T-helper 2 cell treated with Interferon-gamma antibody and Interleukin-4, amounts not matched to agents 100 ng/mL and 5 ng/mL, for 36 hours (primary cell): ENCODE measurements at regions not wholly inside any gene's neighbourhood (a gene's known extent, or its start where the extent isn't known, plus 50 kb on each side); places are given as distances from the start of the nearest gene placed in this dataset.

ENCODE experiments used
- intact Hi-C: fragments of 100-400 bp; cut with micrococcal nuclease; formaldehyde crosslinking; loops from one replicate; pipeline ENCODE4 v1.15.1; 2023

DNA sequence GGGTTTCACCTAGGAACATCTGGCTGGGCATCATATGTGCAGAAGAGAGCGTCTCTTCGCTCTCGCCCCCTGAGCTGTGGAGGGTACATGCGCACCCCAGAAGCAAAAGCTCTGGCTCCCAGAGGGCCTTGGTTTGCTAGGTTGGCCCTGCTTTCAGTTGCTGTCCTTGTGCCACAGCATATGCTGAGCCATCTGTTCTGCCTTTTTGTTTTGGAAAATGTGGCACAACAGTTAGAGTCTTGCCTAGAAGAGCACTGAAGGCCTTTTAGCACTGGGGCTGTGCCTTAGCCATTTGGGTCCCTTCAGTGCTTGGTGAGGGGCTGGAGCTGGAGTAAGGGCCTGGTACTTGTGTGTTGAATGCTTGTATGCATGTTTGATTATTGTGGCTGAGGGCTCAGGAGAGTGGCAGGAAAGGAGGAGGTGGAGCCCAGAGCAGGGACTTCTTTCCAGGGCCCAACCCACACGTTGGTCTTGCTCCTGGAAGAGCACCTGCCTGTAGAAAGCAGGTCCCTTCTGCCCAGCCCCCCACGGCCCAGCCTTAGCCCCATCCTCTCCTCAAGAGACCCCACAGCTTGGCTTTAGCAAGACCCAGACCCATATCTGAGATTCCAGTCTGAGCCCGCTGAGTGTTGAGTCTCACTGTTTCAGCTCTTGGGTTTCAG lies 113.7 kb downstream of the SLC25A47 start:
- intact Hi-C loops, result no loop called here

DNA sequence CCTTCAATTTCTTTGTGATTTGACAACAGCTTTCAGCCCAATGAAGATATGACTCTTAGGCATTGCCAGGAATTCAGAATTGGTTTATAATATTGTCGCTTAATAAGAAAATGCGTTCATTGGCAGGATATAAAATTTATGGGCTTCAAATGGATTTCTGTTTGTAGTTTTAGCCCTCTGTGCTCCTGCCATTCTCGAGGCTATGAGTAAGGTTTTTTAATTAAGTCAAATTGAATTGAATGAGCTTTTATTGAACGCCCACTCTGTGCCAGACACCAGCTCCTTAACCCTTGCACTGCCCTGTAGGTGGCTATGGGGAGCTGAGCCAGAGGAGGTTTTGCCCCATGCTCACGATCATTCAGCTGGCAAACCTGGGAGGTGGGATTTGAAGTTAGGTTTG lies 115.1 kb downstream of the SLC25A47 start:
- intact Hi-C loops, result no loop called here

DNA sequence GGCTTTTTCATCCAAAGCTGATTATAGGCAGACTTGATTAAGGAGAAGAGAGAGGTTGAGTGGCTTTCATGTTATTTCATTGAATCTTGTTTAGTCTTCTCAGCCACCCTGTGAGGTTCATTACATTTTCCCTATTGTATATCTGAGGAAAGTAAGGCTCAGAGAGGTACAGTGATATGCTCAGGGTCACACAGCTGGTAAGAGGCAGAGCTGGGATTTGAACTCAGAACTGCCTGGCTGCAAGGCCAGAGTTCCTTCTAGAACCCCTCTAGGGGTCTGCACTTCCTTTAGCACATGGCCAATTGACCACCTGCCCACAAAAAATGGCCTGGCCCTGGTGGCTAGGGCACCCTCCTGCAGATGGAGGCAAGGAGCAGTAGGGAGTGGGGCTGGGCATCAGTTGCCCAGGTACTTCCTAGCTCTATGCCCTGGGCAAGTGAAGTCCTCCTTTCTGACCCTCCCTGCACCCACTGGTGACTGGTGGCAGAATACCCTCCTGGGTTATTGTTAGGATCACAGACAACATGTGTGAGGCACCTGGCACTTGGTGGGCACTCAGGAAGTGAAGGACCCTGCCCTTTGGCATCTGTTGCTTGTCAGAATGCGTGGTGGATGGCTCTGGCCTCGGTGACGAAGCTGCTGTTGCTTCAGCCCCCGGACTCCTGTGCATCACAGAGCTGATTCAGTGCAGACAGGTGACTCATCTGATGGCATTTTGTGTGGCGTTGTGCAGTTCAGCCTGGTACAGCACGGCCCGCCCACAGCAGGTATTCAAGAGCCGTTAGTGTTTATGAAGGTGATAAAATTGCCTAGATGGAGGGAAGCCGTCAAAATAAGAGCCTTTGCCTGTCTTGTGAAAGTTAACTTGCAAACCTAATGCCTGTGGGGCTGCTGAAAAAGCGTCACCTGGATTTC lies 115.8 kb downstream of the SLC25A47 start:
- intact Hi-C loops, result no loop called here

DNA sequence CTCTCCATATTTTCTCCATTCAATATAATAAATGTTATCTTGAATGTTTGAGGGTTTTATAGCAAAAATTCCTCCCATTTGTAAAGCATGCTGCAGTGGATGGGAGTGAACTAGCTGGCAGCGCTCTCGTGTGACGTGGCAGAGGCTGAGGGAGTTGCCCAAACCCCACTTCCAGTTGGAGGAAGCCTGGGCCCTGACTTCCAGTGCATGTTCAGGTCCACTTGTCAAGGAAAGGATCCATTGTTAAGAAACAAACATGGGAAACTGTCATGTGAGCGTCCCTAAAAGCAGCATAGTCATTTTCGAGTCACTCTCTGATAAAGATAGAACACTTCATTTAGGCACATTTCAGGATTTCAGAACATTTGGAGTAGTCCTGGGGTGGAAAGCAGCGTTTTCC lies 116.6 kb downstream of the SLC25A47 start:
- intact Hi-C loops, result loop anchor here (2.0 kb wide), 2 partner anchors 205 to 213 kb away; no protein-coding TSS in a partner anchor

DNA sequence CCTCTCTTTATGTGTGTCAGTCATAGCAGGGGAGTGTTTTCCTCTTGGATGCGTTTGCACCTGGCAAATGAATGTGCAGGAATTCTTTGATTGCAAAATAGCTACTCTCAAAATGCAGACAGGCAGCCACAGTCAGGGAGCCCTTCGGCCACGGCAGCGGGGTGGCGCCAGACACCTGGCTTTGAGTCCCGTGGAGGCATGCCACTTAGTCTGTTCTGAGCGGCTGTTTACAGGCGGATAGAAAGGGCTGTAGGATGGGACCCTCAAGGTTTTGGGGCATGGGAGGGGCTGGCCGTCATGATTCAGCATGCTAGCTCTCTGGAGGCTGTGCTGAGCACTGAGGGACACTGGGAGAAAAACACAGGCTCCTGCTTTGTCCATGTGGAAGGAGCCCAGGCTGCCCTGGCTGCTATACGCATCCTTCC lies 117.1 kb downstream of the SLC25A47 start:
- intact Hi-C loops, result loop anchor here (2.0 kb wide), 2 partner anchors 205 to 213 kb away; no protein-coding TSS in a partner anchor

DNA sequence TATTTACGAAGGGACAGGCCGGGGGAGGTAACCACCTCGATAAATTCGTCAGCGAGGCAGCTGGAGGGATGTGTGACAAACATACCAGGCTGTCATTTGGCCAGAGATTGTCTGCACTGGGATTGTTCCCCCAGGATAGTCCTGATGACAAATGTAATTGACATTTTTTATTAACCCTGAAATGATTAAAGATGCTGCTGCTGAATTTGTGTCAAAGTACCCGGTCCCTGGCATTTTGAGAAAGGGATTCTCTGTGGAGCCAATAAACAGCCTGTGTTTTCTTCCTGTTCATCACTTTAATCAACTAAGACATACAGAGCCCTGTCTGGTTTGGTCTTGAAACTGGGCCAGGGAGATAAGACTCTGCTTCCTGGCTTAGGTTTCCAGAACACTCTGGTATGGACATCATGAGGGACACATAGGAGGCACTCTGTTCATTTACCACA lies 117.6 kb downstream of the SLC25A47 start:
- intact Hi-C loops, result loop anchor here (2.0 kb wide), 2 partner anchors 204 to 212 kb away; no protein-coding TSS in a partner anchor

DNA sequence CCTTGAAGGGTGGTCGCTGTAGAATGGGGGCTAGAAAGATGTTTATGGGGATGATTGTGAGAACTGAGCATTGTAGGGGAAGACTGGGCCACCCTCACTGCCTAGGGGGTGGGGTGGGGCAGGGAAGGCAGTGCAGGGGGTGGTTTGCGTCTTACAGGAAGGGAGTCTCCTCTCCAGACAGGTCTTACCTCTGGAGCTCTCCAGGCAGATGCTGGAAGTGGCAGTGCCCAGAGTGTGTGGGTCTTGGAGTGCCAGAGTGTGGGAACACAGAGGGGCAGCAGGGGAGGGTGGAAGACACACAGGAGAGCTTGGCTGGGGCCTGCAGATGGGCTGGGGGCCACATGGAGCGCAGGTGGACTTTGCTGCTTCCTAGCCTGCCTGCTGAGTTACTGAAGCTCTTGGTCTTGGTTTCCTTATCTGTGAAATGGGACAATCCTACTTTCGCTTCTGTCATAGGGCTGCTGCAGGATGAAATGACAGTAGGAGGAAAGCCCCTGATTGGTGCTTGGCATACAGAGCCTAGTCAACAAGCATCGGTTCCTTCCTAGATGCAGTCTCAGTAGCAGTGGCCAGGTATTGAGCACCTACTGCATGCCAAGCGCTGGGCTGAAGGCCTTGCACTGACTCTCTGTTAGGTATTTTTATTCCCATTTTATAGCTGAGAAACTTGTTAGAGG lies 118.3 kb downstream of the SLC25A47 start:
- intact Hi-C loops, result loop anchor here (2.0 kb wide), 2 partner anchors 203 to 211 kb away; no protein-coding TSS in a partner anchor

DNA sequence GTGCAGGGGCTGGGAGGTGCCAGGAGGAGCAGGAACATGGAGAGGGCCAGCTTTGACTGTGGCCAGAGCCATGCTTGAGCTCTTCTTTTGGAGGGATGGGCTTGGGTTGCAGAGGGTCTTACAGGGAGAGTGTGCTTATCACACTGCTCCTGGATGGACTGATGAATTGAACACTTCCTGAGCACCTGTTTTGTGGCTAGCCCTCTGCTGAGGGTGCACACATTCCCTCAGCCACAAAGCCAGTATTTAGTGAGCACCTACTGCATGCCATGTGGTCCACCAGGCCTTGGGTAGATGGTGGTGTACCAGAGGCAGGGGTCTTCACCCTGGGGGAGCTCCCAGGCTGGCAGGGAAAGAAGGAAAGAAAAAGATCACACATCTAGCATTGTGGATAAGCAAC lies 118.9 kb downstream of the SLC25A47 start:
- intact Hi-C loops, result no loop called here

DNA sequence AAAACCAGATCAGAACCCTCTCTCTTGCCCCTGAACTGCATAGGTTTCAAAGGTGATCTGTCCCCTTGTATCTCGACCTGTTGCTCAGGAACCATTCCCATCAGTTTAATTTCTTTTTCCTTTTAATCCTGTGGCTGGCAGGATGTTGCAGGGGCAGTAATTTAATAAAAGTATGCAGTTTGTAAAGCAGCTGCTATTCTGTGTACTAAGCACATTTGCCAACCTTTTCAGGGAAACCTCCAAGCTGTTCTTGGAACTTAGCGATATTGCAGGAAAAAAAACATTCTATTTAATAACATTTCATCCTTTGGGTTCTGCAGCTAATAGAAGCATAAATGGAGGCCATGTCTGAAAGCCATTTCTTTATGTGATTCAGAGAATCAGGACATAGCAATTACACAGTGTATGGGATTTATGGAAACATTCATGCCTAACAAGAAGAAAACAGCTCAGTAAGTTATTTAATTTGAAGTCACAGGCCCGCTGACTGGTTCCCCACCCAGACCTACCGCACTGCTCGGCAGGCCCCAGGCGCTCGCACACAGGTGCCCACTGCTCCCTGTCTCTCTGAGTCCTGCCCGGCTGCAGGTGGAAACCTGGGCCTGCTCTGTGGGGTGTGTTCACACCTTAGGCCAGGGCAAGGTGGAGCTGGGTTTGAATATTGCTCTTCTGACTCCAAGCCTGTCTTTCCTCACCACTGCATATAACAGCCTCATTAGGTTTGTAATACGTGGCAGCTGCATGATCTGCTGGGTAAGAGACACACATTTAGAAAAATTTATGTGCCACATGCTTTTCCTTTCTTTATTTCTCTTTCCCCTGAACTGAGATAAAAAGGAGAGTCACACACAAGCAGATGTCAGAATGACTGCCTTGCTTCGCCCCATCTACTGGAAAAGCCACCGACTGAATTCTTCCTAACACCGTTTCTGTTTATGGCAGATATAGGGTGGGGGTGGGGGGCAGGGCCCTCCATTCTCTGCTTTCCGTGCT lies 119.7 kb downstream of the SLC25A47 start:
- intact Hi-C loops, result no loop called here

DNA sequence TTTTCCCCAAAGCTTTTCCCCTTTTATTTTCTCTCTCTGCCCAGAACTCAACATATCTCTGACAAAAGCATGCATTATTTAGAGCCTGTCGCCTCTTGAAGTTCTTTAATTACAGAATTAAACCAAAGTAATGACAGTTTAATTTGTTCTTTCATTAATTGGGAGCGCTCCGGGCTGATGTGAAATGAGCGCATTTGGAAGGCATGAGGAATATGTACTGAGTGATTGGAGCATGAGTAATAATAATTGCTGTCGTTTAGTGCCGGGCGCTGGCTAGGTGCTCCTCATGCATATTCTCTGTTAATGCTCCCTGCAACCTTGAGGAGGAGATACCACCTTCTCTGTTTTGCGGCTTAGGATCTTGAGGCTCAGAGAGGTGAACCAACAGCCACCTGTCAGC lies 120.5 kb downstream of the SLC25A47 start:
- intact Hi-C loops, result no loop called here

DNA sequence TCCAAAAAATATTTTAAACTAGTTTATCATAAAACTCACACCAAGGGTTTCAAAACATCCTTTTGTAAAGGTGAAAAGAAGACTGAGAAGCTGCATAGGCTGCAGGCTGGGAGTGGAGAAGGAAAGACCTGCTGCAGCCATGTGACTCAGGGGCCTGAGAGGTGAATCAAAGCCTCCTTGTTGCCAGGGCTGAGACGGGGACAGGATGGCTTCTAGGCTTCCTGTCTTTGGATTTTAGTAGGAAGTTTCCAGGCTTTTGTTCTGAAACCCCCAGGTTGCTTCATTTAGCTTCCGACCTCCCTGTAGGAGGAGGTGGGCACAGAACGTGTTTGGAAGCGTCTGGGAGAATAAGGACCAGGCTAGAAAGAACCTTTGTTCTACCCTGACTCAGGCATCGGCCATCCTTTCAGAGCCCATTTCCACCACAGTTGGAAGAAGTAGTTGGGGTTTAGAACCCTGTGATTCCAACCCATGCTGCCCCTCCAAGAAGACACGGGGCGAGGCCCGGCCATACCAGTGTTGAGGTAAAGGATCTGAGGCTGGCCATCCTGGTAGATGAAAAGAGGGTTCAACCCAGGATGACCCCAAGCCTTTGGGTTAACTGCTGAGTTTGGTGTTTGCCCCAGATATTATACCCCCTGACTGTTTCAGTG lies 122.4 kb downstream of the SLC25A47 start:
- intact Hi-C loops, result no loop called here

DNA sequence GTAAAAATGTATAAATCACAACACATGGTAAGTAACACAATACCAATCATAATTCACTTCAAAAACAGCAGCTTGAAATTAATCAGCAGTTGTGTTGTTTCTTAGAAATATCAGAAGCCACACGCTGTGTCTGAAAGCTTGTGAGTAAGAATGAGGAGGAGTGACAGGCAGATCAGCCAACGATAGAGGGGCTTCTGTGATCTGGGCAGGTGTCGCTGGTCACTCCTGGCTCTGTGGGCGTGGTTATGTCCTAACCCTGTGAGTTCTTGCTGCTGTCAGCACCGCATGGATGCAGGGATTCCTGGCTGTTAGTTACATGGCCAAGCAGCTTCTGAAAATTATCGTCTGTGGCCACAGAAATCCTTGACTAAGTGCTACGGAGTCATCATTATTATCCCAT lies 123.4 kb downstream of the SLC25A47 start:
- intact Hi-C loops, result no loop called here

DNA sequence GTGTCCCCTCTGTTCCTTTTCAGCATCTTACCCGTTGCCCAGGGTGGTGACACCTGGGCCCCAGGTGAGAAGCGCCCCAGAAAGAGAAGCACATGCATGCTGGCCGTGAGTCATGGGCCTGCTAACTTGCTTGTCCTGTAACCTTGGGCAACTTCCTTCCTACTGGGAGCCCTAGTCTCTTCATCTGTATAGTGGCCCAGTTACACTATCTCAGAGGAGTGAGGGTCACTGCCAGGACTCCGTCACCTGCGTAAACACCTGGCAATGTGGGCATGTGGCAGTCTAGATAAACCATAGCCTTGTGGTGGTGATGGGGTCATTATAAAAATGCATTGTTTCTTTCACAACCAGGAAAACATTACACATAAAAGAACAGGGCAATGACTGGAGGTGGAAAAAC lies 125.2 kb downstream of the SLC25A47 start:
- intact Hi-C loops, result no loop called here

DNA sequence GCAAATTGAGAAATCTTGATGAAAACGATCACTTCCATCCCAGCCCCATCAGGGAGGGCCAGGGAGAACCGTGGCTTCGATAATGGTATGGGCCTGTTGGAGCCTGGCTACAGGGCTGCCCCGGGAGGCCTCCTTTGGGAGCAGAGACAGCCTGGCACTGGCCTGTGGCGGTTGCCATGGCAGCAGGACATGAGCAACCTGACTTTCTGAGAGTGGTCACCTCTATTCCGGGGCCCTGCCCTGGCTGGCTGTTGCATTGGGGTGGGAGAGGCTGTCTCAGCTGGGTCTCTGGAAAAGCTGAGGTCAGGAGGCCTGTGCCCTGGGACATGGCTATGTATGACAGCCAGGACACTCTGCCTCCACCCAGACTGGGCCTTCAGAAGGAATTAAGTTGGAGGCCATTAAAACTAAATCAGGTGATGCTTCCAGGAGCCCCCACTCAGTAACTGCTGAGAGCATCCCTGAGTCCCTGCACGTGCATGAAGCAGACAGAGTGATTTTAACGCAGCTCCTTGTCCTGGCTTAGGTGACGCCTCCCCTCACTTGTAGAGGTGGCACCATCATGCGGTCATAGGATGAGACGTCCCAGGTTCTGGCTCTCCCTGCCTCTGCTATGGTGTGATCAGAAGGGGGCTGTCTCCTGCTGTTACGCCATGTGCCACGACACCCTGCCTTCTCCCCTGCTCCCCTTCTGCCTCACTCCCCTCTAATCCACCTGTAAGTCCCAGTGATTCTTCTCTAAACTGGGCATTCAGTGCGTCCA lies 126.3 kb downstream of the SLC25A47 start:
- intact Hi-C loops, result no loop called here

DNA sequence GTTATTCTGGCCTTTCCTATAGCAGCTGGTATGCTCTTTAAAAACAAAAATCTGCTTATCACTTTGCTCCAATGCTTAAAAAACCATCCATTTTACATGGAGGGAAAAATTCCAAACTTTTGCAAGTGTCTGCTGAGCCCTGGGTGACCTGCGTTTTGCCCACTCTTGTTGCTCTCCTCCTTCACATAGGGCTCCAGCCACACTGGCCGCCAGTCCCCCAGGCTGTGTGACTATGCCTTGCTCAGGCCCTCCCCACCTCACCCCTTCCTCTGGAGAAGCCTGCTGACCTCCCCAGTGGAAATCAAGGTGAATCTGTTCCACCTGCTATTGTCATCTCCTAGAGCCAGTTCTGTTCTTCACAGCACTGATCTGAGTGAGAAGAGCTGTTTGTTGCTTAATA lies 126.9 kb downstream of the SLC25A47 start:
- intact Hi-C loops, result no loop called here

DNA sequence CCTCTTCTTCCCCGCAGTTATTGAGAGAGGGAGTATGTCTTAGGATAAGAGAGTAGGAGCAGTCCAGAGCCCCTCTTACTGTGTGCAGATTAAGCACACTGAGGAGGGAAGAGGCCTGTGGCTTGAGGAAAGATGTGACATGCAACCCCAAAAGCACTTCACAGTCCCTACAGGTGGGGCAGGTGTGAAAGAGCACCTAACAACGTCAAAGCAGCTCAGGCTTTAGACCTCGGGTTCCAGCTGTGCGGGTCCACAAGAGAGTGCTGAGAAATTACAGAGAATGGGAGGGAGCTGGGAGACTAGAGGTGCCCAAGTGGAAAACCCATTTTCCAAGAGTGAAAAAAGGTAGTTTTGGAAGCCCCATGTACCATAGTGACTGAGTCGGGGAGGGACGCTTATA lies 127.6 kb downstream of the SLC25A47 start:
- intact Hi-C loops, result no loop called here

DNA sequence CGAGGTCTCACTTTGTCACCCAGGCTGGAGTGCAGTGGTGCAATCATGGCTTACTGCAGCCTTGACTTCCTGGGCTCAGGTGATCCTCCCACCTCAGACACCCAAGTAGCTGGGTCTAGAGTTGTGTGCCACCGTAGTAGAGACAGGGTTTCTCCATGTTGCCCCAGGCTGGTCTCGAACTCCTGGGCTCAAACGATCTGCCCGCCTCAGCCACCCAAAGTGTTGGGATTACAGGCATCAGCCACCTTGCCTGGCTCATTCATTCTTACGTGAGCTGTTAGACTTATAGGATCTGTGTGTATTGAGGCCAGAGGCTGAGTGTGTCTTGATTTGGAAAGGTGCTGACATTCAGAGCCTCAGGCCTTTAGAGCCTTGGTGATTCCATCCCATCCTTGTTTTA lies 128.1 kb downstream of the SLC25A47 start:
- intact Hi-C loops, result no loop called here

DNA sequence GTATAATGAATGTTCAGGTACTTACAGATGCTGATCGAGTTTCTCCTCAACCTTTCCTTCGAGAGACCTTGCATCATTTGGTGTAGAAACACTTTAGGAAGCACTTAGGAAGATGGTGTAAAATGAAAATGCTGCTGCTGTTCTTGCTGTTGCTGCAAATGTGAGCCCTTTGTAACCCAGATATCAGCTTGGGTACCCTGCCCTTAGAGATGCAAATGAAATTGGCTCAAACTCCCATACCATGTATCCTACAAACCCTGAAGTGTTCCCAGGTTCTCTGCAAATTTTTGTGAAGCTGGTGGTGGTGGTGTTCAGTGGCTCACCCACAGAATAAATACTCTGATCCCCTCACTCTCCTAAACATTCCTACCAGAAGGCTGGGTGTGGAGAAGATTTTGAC lies 130.8 kb downstream of the SLC25A47 start:
- intact Hi-C loops, result no loop called here

DNA sequence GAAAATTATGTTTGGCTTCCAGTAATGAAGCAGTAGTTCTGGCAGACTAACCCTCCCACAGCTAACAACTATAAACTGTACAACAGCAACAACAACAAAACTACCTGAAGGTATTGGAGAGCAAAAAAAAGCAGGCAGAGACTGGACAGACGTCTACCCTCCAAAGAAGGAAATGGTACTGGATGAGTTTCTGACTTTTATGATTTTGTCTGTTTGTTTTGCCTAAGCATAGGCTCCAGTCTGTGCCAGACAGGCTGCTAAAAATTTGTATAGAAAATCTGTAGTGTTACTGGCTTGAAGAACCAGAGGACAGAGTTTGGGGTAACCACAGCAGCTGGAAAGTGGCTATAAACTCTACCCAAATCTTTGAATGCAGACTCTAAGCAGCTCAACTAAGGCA lies 131.3 kb downstream of the SLC25A47 start:
- intact Hi-C loops, result no loop called here
